Natural killer cell treated with Interleukin-12 subunit alpha and Interleukin-12 subunit beta and Interleukin-15 and Interleukin-18, amount 100 ng/mL, for 72 hours (primary cell): ENCODE measurements at regions not wholly inside any gene's neighbourhood (a gene's known extent, or its start where the extent isn't known, plus 50 kb on each side); places are given as distances from the start of the nearest gene placed in this dataset.

ENCODE experiments used
- ATAC-seq, 2 donors: fragments of 150-1000 bp; cut with Tn5 transposase in 1 of 2; sonication (Bioruptor Pico), chemical (Tn5 transposase) in 1 of 2; 2 replicates each; pipeline ENCODE4 v1.10.0; 2021
- DNase-seq: peaks from one replicate; pipeline ENCODE4 v3.0.0; 2022; ENCODE audit warnings: low spot score
- H3K27ac Mint-ChIP-seq, 2 donors: 1 replicate in 1 of 2; 2 replicates in 1 of 2; pipeline ENCODE4 v1.8.0; 2022; ENCODE audit warnings: mixed read lengths in 2 of 2, mild to moderate bottlenecking in 1 of 2, moderate library complexity in 1 of 2
- H3K27me3 Mint-ChIP-seq, 2 donors: 1 replicate in 1 of 2; 2 replicates in 1 of 2; pipeline ENCODE4 v1.8.0; 2022; ENCODE audit warnings: mixed read lengths in 2 of 2
- H3K36me3 Mint-ChIP-seq: one replicate; pipeline ENCODE4 v1.8.0; 2022; ENCODE audit warnings: mixed read lengths
- H3K4me1 Mint-ChIP-seq, 2 donors: 1 replicate in 1 of 2; 2 replicates in 1 of 2; pipeline ENCODE4 v1.8.0; 2022; ENCODE audit warnings: low read depth in 2 of 2, mixed read lengths in 2 of 2, mild to moderate bottlenecking in 1 of 2
- H3K4me3 Mint-ChIP-seq: one replicate; pipeline ENCODE4 v1.8.0; 2022; ENCODE audit warnings: mixed read lengths
- H3K9me3 Mint-ChIP-seq: 2 replicates; pipeline ENCODE4 v1.8.0; 2022; ENCODE audit warnings: mixed read lengths

- H3K4me1 Mint-ChIP-seq = no peaks in the 10 kb centered on the region
- no peak for DNase-seq
- ATAC-seq = no peak
Measured at GRCh38 chr9:99556998-99557397, 264.7 kb upstream of the NR4A3 start.

GRCh38 chr9:99557816-99558215 lies 263.9 kb upstream of the NR4A3 start:
- no peak for DNase-seq
- no peak for ATAC-seq
- no peaks in the 10 kb centered on the region for H3K36me3 Mint-ChIP-seq
- H3K4me3 Mint-ChIP-seq = no peak overlapping the region
- no peaks in the 10 kb centered on the region for H3K4me1 Mint-ChIP-seq
- peaks cover 14 to 26% of the 10 kb centered on the region in 2 donors for H3K27me3 Mint-ChIP-seq
- peaks cover 6% of the 10 kb centered on the region for H3K9me3 Mint-ChIP-seq
- no peak overlapping the region for H3K27ac Mint-ChIP-seq

More at GRCh38 chr9:99556998-99557397, 264.7 kb upstream of the NR4A3 start:
- Mint-ChIP-seq H3K4me3 (no peak overlapping the region), H3K27me3 (peaks cover 20 to 34% of the 10 kb centered on the region in 2 donors), H3K9me3 (peaks cover 6% of the 10 kb centered on the region), H3K36me3 (peaks cover 8% of the 10 kb centered on the region), H3K27ac (no peak overlapping the region)

- no peak for ATAC-seq
- H3K36me3 Mint-ChIP-seq = no peaks in the 10 kb centered on the region
Measured at GRCh38 chr9:99559776-99560175, 261.9 kb upstream of the NR4A3 start.

GRCh38 chr9:99560561-99560960 lies 261.1 kb upstream of the NR4A3 start:
- no peaks in the 10 kb centered on the region for H3K36me3 Mint-ChIP-seq
- ATAC-seq (no peak), DNase-seq (no peak)
- no peak overlapping the region for H3K4me3 Mint-ChIP-seq
- no peaks in the 10 kb centered on the region for H3K4me1 Mint-ChIP-seq
- no peak overlapping the region for H3K27ac Mint-ChIP-seq
- H3K27me3 Mint-ChIP-seq = peaks cover 14 to 25% of the 10 kb centered on the region in 2 donors
- H3K9me3 Mint-ChIP-seq = peaks cover 6% of the 10 kb centered on the region

More at GRCh38 chr9:99559776-99560175, 261.9 kb upstream of the NR4A3 start:
- peaks cover 6% of the 10 kb centered on the region for H3K9me3 Mint-ChIP-seq
- H3K4me1 Mint-ChIP-seq = no peaks in the 10 kb centered on the region
- DNase-seq = no peak
- H3K27me3 Mint-ChIP-seq = peaks cover 14 to 25% of the 10 kb centered on the region in 2 donors
- no peak overlapping the region for H3K4me3 Mint-ChIP-seq
- H3K27ac Mint-ChIP-seq = no peak overlapping the region

- no peak for ATAC-seq
- Mint-ChIP-seq H3K27me3 (peaks cover 18 to 30% of the 10 kb centered on the region in 2 donors), H3K36me3 (no peaks in the 10 kb centered on the region), H3K9me3 (peaks cover 6% of the 10 kb centered on the region), H3K4me3 (no peak overlapping the region), H3K27ac (no peak overlapping the region), H3K4me1 (no peaks in the 10 kb centered on the region)
- no peak for DNase-seq
Measured at GRCh38 chr9:99561509-99561917, 260.2 kb upstream of the NR4A3 start.

- H3K4me1 Mint-ChIP-seq = no peaks in the 10 kb centered on the region
- H3K4me3 Mint-ChIP-seq = no peak overlapping the region
- H3K27me3 Mint-ChIP-seq = peaks cover 19 to 33% of the 10 kb centered on the region in 2 donors
- H3K36me3 Mint-ChIP-seq = no peaks in the 10 kb centered on the region
- ATAC-seq = no peak
- peaks cover 6% of the 10 kb centered on the region for H3K9me3 Mint-ChIP-seq
- H3K27ac Mint-ChIP-seq = no peak overlapping the region
- DNase-seq = no peak
Measured at GRCh38 chr9:99561961-99562565, 259.6 kb upstream of the NR4A3 start.

GRCh38 chr9:99563364-99563763 lies 258.3 kb upstream of the NR4A3 start:
- Mint-ChIP-seq H3K36me3 (no peaks in the 10 kb centered on the region), H3K9me3 (no peaks in the 10 kb centered on the region), H3K4me1 (no peaks in the 10 kb centered on the region), H3K4me3 (no peak overlapping the region), H3K27me3 (peaks cover 18 to 24% of the 10 kb centered on the region in 2 donors), H3K27ac (no peak overlapping the region)
- DNase-seq (no peak), ATAC-seq (no peak)

GRCh38 chr9:99565203-99565602 lies 256.5 kb upstream of the NR4A3 start:
- DNase-seq = no peak

GRCh38 chr9:99567436-99567835 lies 254.2 kb upstream of the NR4A3 start:
- no peak overlapping the region for H3K4me3 Mint-ChIP-seq
- DNase-seq (no peak), ATAC-seq (no peak)
- no peaks in the 10 kb centered on the region for H3K36me3 Mint-ChIP-seq
- H3K27ac Mint-ChIP-seq = no peak overlapping the region
- no peaks in the 10 kb centered on the region for H3K4me1 Mint-ChIP-seq
- H3K9me3 Mint-ChIP-seq = no peaks in the 10 kb centered on the region
- H3K27me3 Mint-ChIP-seq = peaks cover 27 to 39% of the 10 kb centered on the region in 2 donors

More at GRCh38 chr9:99565203-99565602, 256.5 kb upstream of the NR4A3 start:
- no peaks in the 10 kb centered on the region for H3K36me3 Mint-ChIP-seq
- H3K4me1 Mint-ChIP-seq = no peaks in the 10 kb centered on the region
- H3K4me3 Mint-ChIP-seq = no peak overlapping the region
- ATAC-seq = no peak
- no peak overlapping the region for H3K27ac Mint-ChIP-seq
- H3K27me3 Mint-ChIP-seq = peaks cover 21 to 32% of the 10 kb centered on the region in 2 donors
- no peaks in the 10 kb centered on the region for H3K9me3 Mint-ChIP-seq

- no peaks in the 10 kb centered on the region for H3K9me3 Mint-ChIP-seq
- ATAC-seq = no peak
- H3K4me1 Mint-ChIP-seq = no peaks in the 10 kb centered on the region
- DNase-seq = no peak
- no peak overlapping the region for H3K4me3 Mint-ChIP-seq
- H3K36me3 Mint-ChIP-seq = no peaks in the 10 kb centered on the region
- H3K27ac Mint-ChIP-seq = no peak overlapping the region
- H3K27me3 Mint-ChIP-seq = peaks cover 20 to 23% of the 10 kb centered on the region in 2 donors
Measured at GRCh38 chr9:99569840-99570239, 251.8 kb upstream of the NR4A3 start.

GRCh38 chr9:99572567-99572966 lies 249.1 kb upstream of the NR4A3 start:
- no peaks in the 10 kb centered on the region for H3K9me3 Mint-ChIP-seq
- no peak for DNase-seq
- H3K4me1 Mint-ChIP-seq = no peaks in the 10 kb centered on the region
- H3K27ac Mint-ChIP-seq = no peak overlapping the region
- H3K27me3 Mint-ChIP-seq = peaks cover 11 to 15% of the 10 kb centered on the region in 2 donors
- no peak for ATAC-seq
- no peaks in the 10 kb centered on the region for H3K36me3 Mint-ChIP-seq
- no peak overlapping the region for H3K4me3 Mint-ChIP-seq

GRCh38 chr9:99573085-99573484 lies 248.6 kb upstream of the NR4A3 start:
- no peaks in the 10 kb centered on the region for H3K4me1 Mint-ChIP-seq
- H3K36me3 Mint-ChIP-seq = no peaks in the 10 kb centered on the region
- no peak overlapping the region for H3K27ac Mint-ChIP-seq
- H3K4me3 Mint-ChIP-seq = no peak overlapping the region
- peaks cover 10 to 15% of the 10 kb centered on the region in 2 donors for H3K27me3 Mint-ChIP-seq
- ATAC-seq (no peak), DNase-seq (no peak)
- no peaks in the 10 kb centered on the region for H3K9me3 Mint-ChIP-seq

- Mint-ChIP-seq H3K4me3 (no peak overlapping the region), H3K36me3 (no peaks in the 10 kb centered on the region), H3K27me3 (peaks cover 10 to 15% of the 10 kb centered on the region in 2 donors), H3K4me1 (no peaks in the 10 kb centered on the region), H3K9me3 (no peaks in the 10 kb centered on the region), H3K27ac (no peak overlapping the region)
- ATAC-seq = no peak
- no peak for DNase-seq
Measured at GRCh38 chr9:99573886-99574285, 247.8 kb upstream of the NR4A3 start.

GRCh38 chr9:99576002-99576401 lies 245.7 kb upstream of the NR4A3 start:
- H3K36me3 Mint-ChIP-seq = no peaks in the 10 kb centered on the region
- no peaks in the 10 kb centered on the region for H3K9me3 Mint-ChIP-seq
- H3K4me1 Mint-ChIP-seq = no peaks in the 10 kb centered on the region
- DNase-seq (no peak), ATAC-seq (no peak)
- H3K27me3 Mint-ChIP-seq = peaks cover 1 to 2% of the 10 kb centered on the region in 2 donors
- no peak overlapping the region for H3K4me3 Mint-ChIP-seq
- H3K27ac Mint-ChIP-seq = no peak overlapping the region

GRCh38 chr9:99576876-99577275 lies 244.8 kb upstream of the NR4A3 start:
- no peak overlapping the region for H3K27ac Mint-ChIP-seq
- ATAC-seq = no peak
- DNase-seq = no peak
- no peak overlapping the region for H3K4me3 Mint-ChIP-seq
- H3K4me1 Mint-ChIP-seq = no peaks in the 10 kb centered on the region
- peaks cover 0 to 2% of the 10 kb centered on the region in 2 donors for H3K27me3 Mint-ChIP-seq
- H3K36me3 Mint-ChIP-seq = no peaks in the 10 kb centered on the region
- no peaks in the 10 kb centered on the region for H3K9me3 Mint-ChIP-seq
